GM18511 (cell line): ENCODE measurements at regions not wholly inside any gene's neighbourhood (a gene's known extent, or its start where the extent isn't known, plus 50 kb on each side); places are given as distances from the start of the nearest gene placed in this dataset.
"Not testable (repeated sequence)": the region's sequence is repeated elsewhere in the genome, so short reads cannot be mapped to it uniquely, and the experiment has no call there.

Source experiments
- ATAC-seq: cut with Tn5 transposase; IDR thresholded peaks from one replicate; pipeline ENCODE4 v1.9.1; 2021; ENCODE audit warnings: mild to moderate bottlenecking, moderate library complexity; ENCODE audit not compliant: unreplicated experiment

DNA sequence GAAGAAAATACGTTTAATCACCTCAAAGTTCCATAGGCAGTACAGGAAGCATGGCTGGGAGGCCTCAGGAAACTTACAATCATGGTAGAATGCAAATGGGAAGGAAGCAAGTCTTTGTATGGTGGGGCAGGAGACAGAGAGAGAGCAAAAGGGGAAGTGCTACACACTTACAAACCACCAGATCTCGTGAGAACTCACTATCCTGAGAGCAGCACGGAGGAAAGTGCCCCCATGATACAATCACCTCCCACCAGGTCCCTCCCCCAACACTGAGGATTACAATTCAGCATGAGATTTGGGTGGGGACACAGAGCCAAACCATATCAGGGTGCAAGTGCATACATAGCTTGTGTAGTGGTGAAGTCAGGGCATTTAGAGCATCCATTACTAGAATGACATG is 92.3 kb upstream of the ANKRD10 start:
- no peak for ATAC-seq

DNA sequence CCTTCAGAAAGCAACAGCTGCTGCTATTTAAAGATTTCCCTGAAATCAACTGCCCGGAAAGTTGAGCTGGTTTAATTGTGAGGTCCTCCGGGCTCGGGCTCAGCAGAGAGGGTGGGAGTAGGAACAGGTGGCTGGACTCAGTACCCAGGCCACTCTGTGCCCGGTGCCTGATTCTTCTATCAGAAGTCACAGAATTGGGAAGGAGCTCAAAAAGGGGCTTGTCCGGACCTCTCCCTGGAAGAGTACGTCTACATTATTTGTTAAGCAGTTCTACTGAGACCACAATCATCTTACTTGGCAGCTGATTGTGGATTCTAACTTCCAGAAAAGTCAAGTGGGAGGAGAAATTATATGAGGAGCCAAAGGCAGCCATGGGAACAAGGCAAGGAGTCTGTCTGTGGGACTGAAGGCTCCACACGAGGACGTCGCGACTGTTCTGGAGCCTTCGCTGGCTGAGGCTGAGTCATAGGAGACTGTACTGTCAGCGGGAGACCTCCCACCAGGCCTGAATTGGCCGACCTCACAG is 91.7 kb upstream of the ANKRD10 start:
- ATAC-seq: no peak

DNA sequence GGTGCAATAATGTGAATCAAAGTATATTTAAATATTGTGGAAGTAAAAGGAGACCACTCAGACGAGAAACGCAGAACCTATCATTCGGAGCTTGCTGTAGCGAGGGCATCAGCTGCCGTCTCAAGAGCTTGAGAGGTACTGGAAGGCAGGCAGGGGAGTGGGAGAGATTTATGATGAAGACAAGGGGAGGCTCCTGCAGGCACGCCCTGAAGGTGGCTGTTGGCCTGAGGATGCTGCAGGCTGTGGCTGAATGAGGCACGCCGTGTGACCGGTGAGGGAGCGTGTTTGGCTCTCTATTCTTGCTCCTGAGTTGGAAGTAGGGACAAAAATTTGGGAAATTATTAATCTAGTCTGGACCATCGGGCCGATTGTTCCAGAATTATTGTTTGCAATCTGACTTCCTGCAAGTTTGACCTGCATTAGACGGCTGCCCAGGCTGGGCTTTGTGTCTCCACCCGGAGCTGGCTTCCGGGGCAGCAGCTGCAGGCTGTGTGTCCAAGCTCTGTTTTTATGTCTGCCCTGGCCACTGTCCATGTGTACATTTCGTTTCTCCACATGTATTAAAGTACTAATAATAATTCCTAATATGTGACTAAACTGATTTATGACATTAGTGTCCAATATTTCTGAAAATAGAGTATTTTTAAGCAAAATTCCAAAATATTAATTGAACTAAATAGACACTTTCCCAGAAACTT is 91.1 kb upstream of the ANKRD10 start:
- no peak for ATAC-seq

DNA sequence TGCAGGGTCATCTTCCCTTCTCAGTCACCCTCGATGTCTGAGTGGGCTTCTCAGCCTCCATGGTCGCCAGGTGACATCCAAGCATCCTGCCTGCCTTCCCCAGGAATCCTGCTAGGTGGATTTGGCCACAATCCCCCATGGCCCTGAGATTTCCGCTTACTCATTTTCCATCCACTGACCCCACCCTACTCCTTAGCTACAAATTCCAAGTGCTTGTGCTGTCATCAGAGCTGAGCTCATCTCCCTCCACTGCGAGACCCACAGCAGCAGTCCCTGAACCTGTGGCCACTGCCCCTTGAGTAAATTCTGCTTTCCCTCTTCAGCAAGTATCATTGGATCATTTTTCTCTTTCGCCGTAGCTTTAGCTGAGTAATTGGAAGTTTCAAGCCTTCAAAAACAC is 90.5 kb upstream of the ANKRD10 start:
- ATAC-seq: no peak

DNA sequence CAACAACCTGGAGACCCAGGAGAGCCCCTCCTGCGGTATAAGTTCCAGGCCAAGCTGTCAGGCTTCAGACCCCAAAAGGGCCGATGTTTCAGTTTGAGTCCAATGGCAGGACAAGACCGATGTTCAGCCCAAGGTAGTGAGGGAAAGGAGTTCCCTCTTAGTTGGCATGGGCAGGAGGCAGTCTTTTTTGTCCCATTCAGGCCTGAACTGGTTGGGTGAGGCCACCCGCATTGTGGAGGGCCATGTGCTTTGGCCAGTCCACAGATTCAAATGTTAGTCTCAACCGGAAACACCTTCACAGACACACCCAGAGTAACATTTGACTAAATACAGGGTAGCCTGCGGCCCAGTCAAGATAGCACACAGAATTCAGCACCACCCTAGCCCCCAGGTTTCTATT is 89.6 kb upstream of the ANKRD10 start:
- ATAC-seq: no peak

DNA sequence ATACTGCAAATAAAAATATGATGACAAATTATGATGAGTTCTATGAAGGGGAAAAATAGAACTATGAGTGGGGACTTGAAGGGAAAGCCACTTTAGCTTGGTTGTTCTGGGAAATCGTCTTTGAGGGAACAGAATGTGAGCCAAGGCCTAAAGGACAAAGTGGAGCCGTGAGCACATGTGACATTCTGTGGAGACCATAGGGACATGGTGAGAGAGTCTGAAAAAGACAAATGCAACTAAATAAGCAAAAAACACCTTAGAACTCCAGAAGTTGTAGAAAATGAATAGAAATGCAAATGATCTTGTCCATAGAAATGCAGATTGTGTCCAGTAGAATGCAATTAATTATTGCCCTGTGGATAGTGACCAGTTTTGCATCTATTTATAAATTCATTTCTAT is 86.8 kb upstream of the ANKRD10 start:
- ATAC-seq: no peak

DNA sequence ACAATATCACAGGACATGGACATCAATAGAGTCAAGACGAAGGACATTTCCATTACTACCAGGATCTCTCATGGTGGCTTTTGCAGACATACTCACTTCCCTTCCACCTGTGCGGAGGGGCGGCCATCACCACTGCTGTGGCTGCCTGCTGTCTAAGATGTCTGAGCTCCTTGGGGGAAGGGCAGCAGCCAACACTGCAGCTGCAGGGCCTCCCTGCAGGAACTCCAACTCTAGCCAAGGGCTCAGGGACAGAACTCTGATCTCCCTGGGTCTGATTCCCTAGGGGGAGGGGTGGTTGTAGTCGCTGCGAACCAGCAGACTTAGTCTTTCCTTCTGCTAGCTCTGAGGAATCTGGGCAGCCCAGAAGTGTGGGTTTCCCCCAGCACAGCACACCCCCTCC is 78.9 kb upstream of the ANKRD10 start:
- no peak for ATAC-seq

DNA sequence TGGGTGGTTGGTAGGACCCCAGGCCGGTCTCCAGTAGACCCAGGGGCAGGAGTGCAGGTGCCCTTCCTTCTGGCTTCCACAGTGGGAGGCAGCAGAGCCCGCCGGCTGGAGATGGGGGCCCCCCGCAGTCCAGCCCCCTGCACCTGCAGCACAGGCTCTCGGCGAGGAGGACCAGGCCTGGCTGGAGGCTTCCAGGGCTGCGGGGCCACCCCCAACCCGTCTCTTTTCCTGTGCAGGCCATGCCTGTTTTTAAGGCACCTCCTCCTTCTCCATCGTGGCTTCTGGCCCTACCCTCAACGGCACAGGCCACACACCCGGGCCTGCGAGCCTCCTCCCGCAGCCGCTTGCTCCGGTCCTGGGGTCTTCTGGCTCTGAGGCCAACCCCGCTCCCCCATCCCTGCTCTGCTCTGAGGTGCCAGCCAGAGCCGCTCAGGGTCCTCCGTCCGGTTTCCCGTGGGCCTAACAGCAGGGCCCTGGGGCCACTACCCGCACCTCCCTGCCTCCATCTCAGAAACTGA is 77.2 kb upstream of the ANKRD10 start:
- ATAC-seq: no peak

DNA sequence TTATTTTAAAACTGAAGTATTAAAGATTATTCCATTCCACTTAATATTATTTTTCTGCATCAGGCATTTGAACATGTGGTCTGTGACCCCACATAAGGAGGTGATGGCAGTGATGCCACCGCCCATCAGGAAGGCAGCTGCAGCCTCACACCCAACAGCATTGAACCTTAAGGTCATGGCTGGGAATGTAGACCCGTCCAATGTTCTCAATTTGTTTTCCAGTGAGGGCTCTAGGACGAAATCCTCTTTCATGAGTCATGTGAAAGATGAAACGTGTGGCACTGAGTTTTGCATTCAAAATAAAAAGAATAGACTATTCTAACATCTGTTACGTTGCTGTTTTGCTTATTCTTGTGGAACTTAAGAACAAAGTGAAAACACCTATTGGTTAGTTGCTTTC is 74.5 kb upstream of the ANKRD10 start:
- no peak for ATAC-seq

DNA sequence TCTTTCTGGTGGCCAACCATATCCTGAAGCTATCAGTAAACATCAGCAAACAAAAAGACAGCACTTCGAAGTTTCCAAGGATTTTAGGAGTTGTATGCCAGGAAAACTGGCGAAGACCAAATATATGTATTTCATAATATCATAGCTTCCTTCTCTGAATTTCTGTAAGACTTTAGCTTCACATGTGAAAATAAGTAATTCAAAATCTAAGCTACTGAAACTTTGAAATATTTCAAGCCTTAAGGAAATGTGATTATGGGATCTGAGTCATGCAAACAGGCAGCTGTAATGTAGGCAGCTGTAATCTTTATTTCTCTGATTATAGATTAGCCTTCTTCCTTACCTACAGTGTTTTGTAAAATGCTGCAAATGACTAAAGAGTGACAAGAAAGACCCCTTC is 70.7 kb upstream of the ANKRD10 start:
- ATAC-seq: no peak

DNA sequence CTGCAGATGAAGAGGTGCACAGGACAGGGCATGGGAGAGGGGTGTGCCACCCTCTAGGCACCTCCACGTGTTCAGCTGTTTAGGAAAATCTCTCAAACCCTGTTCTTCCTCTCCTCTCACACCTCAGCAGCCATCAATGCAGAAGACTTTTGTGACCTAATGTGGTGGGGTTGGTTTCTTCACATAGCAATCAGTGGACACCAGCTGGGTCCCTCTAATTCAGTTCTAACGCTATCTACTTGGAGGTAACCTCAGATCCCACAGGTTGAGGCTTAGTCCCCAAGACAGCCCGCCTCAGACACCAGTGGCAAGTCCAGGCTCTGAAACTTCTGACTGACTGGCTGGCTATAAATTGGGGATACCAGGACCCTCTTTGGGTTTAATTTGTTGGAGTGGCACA is 69.9 kb upstream of the ANKRD10 start:
- ATAC-seq: no peak

DNA sequence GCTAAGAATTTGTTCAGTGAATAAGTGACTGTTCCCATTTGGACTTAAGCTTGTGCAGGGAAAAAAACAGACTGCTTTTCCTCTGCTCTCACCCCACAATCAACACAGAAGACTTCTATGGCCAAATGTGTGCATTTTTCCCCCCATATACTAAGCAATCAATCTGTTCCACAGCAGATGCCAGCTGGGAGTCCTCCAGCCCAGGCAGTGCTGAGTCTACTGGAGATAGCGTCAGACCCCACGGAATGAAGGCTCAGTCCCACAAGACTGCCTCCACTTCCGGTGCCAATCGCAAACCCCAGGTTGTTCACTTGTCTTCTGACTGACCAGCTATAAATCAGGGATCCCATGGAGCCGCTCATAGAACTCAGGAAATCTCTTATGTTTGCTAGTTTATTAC is 69.5 kb upstream of the ANKRD10 start:
- ATAC-seq: no peak

DNA sequence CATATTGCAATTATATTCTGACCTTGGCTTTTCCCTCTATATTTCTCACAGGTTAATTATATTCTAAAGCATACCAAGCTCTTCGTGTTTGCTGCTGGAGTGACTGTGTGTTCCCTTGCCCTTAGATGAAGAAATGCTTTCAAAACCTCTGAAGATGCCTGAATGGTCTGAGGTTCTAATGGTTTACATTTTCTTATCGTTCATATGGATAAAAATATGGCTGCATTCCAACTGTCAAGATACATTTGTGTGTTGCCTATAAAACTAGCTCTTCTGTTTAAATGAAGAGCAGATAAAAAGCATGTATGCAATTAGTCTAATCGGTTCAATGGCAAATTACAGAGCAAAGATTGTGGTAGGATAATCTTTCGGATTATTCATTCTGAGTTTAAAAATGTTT is 68.4 kb upstream of the ANKRD10 start:
- no peak for ATAC-seq

DNA sequence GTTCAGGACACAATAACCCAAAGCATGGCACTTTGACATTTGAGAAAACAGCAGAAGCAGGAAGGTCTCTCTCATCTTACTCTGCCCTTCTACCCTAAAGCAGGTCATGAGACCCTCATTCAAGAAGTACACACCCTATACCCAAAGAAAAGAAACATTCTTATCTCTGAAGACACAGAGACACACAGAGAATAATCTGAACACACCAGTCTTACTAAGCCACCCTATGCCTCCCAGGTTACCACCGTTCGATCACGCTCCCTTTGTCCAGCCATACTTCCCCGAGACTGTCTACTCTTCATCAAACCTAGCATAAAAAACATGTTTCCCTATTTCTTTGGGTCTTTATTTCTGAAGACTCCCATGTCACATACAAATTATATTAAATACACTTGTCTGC is 66.5 kb upstream of the ANKRD10 start:
- no peak for ATAC-seq

DNA sequence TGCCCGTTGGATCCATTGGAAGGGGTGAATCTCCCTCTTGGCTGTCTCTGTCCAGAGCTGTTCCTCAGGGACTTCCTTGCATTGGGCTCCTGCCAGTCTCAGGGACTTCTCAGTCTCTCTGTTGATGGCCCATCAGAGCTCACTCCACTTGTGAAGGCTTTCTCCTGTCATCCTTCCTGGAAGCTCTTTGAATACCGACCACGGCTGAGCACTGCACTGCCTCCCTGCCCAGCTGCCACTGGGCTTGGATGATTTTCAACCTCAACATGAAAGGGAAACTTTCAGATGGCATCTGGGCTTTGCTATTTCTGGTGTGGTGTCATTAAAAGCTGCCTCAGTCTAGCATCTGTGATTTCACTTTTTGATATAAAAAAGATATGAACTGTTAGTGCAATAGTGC is 66.1 kb upstream of the ANKRD10 start:
- ATAC-seq: no peak

DNA sequence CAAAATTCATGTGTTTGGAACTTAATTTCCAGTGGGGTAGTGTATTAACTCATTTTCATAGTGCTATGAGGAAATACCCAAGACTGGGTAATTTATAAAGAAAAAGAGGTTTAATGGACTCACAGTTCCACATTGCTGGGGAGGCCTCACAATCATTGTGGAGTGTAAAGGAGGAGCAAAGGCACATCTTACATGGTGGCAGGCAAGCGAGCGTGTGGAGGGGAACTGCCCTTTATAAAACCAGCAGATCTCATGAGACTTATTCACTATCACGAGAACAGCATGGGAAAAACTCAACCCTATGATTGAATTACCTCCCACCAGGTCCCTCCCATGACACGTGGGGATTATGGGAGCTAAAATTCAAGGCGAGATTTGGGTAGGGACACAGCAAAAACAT is 64.3 kb upstream of the ANKRD10 start:
- ATAC-seq: not testable (repeated sequence)

DNA sequence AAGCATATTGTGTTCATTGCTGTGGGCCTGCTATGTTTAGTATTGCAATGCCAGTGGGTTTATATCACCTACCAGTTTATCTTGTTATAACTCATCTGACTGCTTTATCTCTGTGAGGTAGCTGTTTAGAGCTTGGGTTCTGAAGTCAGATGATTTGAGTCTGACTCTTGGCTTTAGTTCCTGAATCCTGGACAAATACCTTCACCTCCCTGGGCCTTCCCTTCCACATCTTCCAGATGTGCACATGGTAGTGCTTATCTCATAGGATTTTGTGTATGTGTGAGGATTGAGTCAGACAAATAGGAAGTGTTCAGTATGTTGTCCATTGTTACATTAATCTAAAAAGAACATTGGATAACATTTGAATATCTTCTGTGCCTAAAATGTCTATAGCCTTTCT is 63.5 kb upstream of the ANKRD10 start:
- no peak for ATAC-seq

DNA sequence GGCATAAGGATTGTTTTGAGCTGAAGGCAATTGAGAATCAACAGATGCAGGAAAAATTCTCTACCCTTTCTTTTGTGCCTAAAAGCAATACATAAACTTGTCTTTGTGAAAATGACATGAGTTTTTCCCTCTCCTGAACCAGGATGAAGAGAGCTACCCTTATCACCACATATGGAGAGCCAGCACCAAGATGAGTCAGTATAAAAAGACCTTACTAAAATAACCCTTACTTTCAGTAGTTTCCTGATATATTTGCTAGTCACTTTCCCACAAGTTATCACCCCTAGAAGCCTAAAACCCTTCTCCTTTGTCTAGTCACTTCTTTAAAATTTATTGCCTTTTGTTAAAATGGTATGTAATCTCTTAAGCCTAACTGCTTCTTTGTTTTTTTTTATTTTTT is 61.9 kb upstream of the ANKRD10 start:
- ATAC-seq: no peak

DNA sequence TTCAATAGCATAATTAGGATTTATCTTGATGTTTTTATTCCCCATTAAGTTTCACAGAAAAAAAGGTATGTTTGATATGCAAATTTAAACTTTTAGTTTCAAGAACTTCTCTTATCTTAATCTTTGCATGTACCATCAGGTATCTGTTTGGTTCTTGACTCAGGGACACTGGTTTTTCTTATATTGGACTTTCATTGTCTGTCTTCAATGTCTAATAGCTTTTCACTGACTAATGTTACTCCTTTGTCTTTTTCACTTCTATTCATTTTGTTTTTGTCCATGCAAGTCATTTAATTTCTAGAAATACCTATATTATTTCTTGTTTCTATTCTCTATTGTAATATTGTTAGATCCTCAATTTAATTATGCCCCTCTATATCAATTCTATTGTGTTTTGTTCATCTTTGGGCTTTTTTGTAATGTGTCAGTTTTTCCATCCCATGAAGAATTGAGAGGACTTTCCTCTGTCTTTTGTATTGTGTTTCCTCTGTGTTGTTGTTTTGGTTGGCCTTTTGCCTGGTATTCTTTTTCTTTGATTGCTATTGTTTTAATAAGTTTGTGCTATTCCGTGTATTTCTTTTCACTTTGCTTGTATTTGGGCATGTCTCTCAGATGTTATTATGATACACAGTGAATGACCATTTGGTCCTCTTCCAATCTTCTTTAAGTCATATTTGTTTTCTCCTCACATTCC is 58.3 kb upstream of the ANKRD10 start:
- ATAC-seq: no peak

DNA sequence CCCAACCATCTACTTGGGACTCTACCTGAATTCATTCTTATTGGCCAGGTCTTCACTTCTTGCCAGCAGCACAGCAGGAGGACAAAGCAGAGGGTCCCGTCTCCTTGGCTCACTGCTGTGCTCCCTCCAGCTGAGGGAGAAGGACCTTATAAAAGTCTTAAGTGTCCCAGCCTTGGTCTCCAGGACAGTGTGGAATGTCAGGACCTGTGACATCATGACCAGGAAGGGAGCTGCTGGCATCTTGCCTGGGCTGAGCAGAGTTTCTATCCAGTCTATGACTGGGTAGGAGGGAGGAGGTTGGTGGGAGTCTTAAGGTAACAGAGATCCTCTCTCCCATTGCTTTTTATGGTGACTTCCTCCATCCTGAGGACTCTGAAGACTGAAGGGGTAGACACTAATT is 56.6 kb upstream of the ANKRD10 start:
- no peak for ATAC-seq

DNA sequence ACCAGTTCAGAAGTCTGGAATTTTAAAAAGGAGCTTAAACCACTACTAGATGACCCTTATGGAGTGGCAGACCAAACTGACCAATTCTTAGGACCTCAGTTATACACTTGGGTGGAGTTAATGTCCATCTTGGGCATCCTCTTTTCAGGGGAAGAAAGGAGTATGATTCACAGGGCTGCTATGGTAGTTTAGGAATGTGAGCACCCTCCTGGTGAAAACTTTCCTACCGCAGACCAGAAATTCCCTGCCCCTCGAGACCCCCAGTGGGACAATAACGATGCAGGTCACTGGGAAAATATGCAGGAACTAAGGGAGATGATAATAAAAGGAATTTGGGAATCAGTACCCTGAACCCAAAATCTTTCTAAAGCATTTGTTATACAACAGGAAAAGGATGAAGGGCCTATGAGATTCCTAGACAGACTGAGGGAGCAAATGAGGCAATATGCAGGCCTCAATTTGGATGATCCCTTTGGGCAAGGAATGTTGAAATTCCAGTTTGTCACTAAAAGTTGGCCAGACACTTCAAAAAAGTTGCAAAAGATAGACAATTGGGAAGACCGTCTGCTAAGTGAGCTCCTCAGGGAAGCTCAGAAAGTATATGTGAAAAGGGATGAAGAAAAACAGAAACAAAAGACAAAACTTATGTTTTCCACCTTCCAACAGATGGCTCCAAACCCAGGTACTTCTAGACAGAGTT is 52.4 kb upstream of the ANKRD10 start:
- ATAC-seq: not testable (repeated sequence)

DNA sequence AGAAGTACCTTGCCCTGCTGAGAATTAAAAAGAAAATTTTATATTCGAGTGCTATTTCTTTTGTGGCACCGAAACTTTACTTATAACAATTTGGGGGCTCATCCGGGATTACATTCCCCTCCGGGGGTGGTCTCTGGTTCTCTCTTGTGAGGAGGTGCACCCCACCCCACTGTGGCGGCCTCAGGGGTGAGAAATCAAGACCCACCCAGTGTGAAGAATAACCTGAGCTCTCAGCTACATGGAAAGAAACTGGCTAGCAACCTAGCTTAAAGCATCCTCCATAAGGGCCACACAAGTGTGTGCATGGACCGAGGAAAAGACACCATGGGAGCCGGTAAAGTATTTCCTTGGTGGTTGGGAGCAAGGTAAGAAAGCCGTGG is 50.9 kb upstream of the ANKRD10 start:
- no peak for ATAC-seq
